Right lobe of liver (tissue), 6 donors: ENCODE measurements at regions not wholly inside any gene's neighbourhood (a gene's known extent, or its start where the extent isn't known, plus 50 kb on each side); places are given as distances from the start of the nearest gene placed in this dataset.

Source experiments
- ATAC-seq, 4 donors: fragments of 200-7000 bp; cut with Tn5 transposase; one replicate each; pipeline ENCODE4 v1.9.1; 2020; ENCODE audit warnings: mild to moderate bottlenecking in 4 of 4, moderate library complexity in 4 of 4
- DNase-seq, 3 donors: peaks; one replicate each; pipeline ENCODE4 v3.0.0-alpha.2; 2020
- H3K27ac ChIP-seq, 3 donors: fragments of 200-600 bp; one replicate each; pipeline ENCODE4 v1.8.0; 2022
- H3K27me3 ChIP-seq, 2 donors: fragments of 200-600 bp; one replicate each; pipeline ENCODE4 v1.8.0; 2022
- H3K36me3 ChIP-seq, 4 donors: fragments of 200-600 bp; sonication (generic) in 1 of 4; one replicate each; pipeline versions ENCODE4 v1.5.1 to v1.8.0; 2017 to 2022; ENCODE audit warnings: control low read depth in 1 of 4
- H3K4me1 ChIP-seq, 4 donors: fragments of 200-600 bp; sonication (generic) in 1 of 4; one replicate each; pipeline versions ENCODE4 v1.5.1 to v1.8.0; 2017 to 2022; ENCODE audit warnings: control low read depth in 1 of 4
- H3K4me3 ChIP-seq, 3 donors: fragments of 200-600 bp; one replicate each; pipeline ENCODE4 v1.8.0; 2022
- H3K9me3 ChIP-seq, 4 donors: fragments of 200-600 bp; sonication (generic) in 1 of 4; one replicate each; pipeline versions ENCODE4 v1.5.1 to v1.8.0; 2017 to 2022; ENCODE audit warnings: control low read depth in 1 of 4
- POLR2A ChIP-seq: fragments of 450-650 bp; IDR thresholded peaks from one replicate; pipeline ENCODE4 v1.6.1; 2017; ENCODE audit warnings: antibody characterized with exemption, mild to moderate bottlenecking
- WGBS: methylation state at CpG from one replicate; pipeline ENCODE4 v1.1.6; 2018; ENCODE audit warnings: low coverage, low lambda C conversion rate; ENCODE audit not compliant: insufficient coverage; ENCODE audit errors: missing lambda C conversion rate; 5-methylcytosine and 5-hydroxymethylcytosine counted together
- intact Hi-C, 2 donors: fragments of 100-400 bp; cut with DNase I; formaldehyde crosslinking; loops; one replicate each; pipeline versions ENCODE4 v1.11.2 to v1.14.1; 2022
- TF ChIP-seq, protein P1 (sequence below), 4 donors: fragments of 200-600 bp in 3 of 4; fragments of 450-650 bp in 1 of 4; IDR thresholded peaks; one replicate each; pipeline versions ENCODE4 v1.5.1 to v1.8.0; 2016 to 2022; ENCODE audit warnings: antibody characterized with exemption in 4 of 4, mild to moderate bottlenecking in 2 of 4
- donor health status: DM: no; HTN: yes; CAD: no.
- donor health status: DM: no; HTN: no; CAD: no.
- donor health status: DM: no; HTN: no; CAD: no.
- donor health status: DM: no; HTN: yes; CAD: no.
- donor health status: DM: no; HTN: yes; CAD: no.

DNA sequence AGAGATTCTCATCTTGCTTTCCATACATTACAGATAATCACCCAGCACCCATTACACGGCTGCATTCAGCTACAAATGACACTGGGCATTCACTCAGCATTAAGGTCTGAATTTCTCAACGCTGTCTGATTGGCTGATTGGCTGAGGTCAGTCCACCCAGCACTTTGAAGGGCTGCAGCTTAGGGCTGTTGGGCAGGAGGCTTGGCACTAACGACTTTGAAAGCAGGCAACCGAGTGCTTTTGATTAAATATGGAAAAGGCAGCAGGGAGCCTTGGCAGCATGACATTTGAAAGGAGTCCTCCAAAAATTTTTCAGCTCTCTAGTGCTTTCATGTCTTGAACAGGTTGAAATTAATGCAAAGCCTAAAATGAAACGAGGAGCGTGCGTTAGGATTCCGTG is 253.0 kb downstream of the DCDC2C start:
- Histone ChIP-seq H3K27ac (no peak overlapping the region), H3K4me1 (no peaks in the 10 kb centered on the region), H3K9me3 (no peaks in the 10 kb centered on the region), H3K4me3 (no peak overlapping the region), H3K36me3 (no peaks in the 10 kb centered on the region), H3K27me3 (no peaks in the 10 kb centered on the region)
- no peak for TF ChIP-seq POLR2A
- TF ChIP-seq, protein P1, sequence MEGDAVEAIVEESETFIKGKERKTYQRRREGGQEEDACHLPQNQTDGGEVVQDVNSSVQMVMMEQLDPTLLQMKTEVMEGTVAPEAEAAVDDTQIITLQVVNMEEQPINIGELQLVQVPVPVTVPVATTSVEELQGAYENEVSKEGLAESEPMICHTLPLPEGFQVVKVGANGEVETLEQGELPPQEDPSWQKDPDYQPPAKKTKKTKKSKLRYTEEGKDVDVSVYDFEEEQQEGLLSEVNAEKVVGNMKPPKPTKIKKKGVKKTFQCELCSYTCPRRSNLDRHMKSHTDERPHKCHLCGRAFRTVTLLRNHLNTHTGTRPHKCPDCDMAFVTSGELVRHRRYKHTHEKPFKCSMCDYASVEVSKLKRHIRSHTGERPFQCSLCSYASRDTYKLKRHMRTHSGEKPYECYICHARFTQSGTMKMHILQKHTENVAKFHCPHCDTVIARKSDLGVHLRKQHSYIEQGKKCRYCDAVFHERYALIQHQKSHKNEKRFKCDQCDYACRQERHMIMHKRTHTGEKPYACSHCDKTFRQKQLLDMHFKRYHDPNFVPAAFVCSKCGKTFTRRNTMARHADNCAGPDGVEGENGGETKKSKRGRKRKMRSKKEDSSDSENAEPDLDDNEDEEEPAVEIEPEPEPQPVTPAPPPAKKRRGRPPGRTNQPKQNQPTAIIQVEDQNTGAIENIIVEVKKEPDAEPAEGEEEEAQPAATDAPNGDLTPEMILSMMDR (IDR thresholded peaks at IDR 0.05), result no peak
- 47% methylated on average over 8 of the region's 8 CpGs for WGBS
- no peak for ATAC-seq
- intact Hi-C loops, result no loop called here
- DNase-seq, result no peak

DNA sequence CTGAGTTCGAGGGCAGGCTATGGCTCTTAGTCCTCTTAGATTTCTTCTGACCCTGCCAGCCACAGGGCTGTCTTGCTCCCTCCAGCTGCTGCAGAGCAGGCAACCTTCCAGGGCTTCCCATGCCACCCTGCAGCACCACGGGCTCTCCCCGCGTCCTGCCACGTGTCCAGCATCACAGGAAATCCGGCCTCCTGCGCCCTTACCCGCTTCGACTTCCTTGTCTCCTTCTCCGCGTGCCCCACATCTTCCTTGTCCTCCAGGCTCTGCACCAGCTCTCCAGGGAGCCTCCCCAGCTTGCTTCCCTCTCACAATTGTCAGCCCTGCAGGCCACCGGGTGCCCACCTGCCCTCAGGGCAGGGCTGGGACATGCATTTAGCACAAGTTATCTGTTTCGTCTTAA is 253.5 kb downstream of the DCDC2C start:
- no peaks in the 10 kb centered on the region for H3K9me3 ChIP-seq
- ATAC-seq (no peak), DNase-seq (no peak)
- no peak overlapping the region for H3K27ac ChIP-seq
- H3K4me3 ChIP-seq, result no peak overlapping the region
- 31% methylated on average over 2 of the region's 13 CpGs for WGBS
- H3K27me3 ChIP-seq, result no peaks in the 10 kb centered on the region
- intact Hi-C loops, result no loop called here
- H3K36me3 ChIP-seq, result no peaks in the 10 kb centered on the region
- TF ChIP-seq POLR2A, result no peak
- TF ChIP-seq, protein P1 (IDR thresholded peaks at IDR 0.05), result no peak
- no peaks in the 10 kb centered on the region for H3K4me1 ChIP-seq

- H3K27me3 ChIP-seq, result no peaks in the 10 kb centered on the region
- TF ChIP-seq, protein P1 (IDR thresholded peaks at IDR 0.05), result no peak
- TF ChIP-seq POLR2A, result no peak
- no peaks in the 10 kb centered on the region for H3K36me3 ChIP-seq
- intact Hi-C loops, result no loop called here
- H3K9me3 ChIP-seq, result no peaks in the 10 kb centered on the region
- no peak for DNase-seq
- 41% methylated on average over 9 of the region's 9 CpGs for WGBS
- H3K4me1 ChIP-seq, result no peaks in the 10 kb centered on the region
- H3K27ac ChIP-seq, result no peak overlapping the region
- ATAC-seq, result no peak
- no peak overlapping the region for H3K4me3 ChIP-seq
Observed at GRCh38 chr2:3958465-3958864, 255.1 kb downstream of the DCDC2C start.

- no peak for DNase-seq
- H3K27ac ChIP-seq, result no peak overlapping the region
- no peaks in the 10 kb centered on the region for H3K4me1 ChIP-seq
- no peak overlapping the region for H3K4me3 ChIP-seq
- intact Hi-C loops, result no loop called here
- 50% methylated on average over 13 of the region's 13 CpGs for WGBS
- no peaks in the 10 kb centered on the region for H3K9me3 ChIP-seq
- no peak for TF ChIP-seq POLR2A
- TF ChIP-seq, protein P1 (IDR thresholded peaks at IDR 0.05), result no peak
- no peaks in the 10 kb centered on the region for H3K27me3 ChIP-seq
- H3K36me3 ChIP-seq, result no peaks in the 10 kb centered on the region
- ATAC-seq, result no peak
Observed at GRCh38 chr2:3958969-3959368, 255.6 kb downstream of the DCDC2C start.

- H3K27me3 ChIP-seq, result no peaks in the 10 kb centered on the region
- WGBS, result 4% methylated on average over 2 of the region's 2 CpGs
- no peaks in the 10 kb centered on the region for H3K4me1 ChIP-seq
- no peak overlapping the region for H3K4me3 ChIP-seq
- H3K36me3 ChIP-seq, result no peaks in the 10 kb centered on the region
- no peak overlapping the region for H3K27ac ChIP-seq
- DNase-seq, result no peak
- no peak for TF ChIP-seq POLR2A
- TF ChIP-seq, protein P1 (IDR thresholded peaks at IDR 0.05), result peak; percentile 44 to 77 (median 72)
- ATAC-seq, result peak; percentile 49 to 71 (median 68)
- intact Hi-C loops, result no loop called here
- H3K9me3 ChIP-seq, result no peaks in the 10 kb centered on the region
Observed at GRCh38 chr2:3959372-3959771, 256.0 kb downstream of the DCDC2C start.
